LNCaP clone FGC (cell line): ENCODE measurements at regions not wholly inside any gene's neighbourhood (a gene's known extent, or its start where the extent isn't known, plus 50 kb on each side); places are given as distances from the start of the nearest gene placed in this dataset.

ENCODE experiments used
- DNase-seq: peaks from one replicate; pipeline ENCODE4 v3.0.0-alpha.2; 2011; ENCODE audit warnings: low read depth
- H3K4me3 ChIP-seq: 2 replicates; pipeline ENCODE4 v1.5.1; 2011; ENCODE audit warnings: mild to moderate bottlenecking, low read depth, low read length, control low read depth
- TF ChIP-seq, protein P1 (sequence below): IDR thresholded peaks from 2 replicates; pipeline ENCODE4 v1.5.1; 2012; ENCODE audit warnings: mild to moderate bottlenecking; ENCODE audit not compliant: control insufficient read depth, insufficient read depth; ENCODE audit errors: extremely low read depth

DNA sequence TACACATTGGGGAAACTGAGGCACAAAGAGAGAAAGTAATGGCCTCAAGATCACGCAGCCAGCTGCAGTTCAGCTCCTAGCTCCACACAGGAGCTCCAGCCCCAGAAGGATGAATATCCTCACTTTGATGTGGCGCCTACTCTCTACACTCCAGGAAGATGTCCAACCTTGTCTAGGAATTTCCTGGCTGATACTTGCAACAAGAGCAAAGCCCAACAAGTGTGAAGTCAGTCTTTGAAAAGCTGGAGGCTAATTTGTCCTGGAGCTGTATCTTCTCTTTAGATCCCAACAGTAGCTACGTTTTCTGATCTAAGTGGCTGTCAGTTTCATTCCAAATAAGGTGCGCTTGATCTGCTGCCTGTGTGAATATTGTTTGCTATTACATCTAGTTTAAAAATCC is 344.9 kb downstream of the PTPRU start:
- TF ChIP-seq, protein P1, sequence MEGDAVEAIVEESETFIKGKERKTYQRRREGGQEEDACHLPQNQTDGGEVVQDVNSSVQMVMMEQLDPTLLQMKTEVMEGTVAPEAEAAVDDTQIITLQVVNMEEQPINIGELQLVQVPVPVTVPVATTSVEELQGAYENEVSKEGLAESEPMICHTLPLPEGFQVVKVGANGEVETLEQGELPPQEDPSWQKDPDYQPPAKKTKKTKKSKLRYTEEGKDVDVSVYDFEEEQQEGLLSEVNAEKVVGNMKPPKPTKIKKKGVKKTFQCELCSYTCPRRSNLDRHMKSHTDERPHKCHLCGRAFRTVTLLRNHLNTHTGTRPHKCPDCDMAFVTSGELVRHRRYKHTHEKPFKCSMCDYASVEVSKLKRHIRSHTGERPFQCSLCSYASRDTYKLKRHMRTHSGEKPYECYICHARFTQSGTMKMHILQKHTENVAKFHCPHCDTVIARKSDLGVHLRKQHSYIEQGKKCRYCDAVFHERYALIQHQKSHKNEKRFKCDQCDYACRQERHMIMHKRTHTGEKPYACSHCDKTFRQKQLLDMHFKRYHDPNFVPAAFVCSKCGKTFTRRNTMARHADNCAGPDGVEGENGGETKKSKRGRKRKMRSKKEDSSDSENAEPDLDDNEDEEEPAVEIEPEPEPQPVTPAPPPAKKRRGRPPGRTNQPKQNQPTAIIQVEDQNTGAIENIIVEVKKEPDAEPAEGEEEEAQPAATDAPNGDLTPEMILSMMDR = no peak
- H3K4me3 ChIP-seq = no peak overlapping the region
- DNase-seq = no peak

DNA sequence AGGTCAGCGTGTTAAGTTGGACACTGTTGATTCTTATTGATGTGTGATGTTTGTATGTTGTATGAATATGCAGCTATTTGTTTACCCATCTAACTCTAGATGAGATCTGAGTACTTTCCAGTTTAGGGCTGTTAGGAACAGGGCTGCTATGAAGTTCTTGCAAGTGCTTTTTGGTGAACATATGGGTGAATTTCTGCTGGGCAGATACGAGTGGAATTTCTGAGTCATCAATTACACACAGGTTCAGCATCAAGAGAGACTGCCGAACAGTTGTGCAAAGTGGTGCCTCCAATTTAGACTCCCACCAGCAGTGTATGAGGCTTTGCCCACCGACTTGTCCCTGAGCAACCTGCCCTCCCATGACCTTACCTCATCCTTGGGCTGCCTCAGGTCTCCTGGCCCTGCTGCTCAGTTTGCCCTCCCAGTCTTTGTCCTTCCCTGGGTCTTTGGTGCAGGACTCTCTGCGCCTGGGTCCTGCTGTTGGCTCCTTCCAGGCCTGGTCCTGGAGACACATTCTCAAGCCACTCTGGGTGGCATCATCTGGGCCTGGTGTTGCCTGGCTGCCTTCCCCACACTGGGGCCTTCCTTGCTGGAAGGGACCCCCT is 343.6 kb downstream of the PTPRU start:
- TF ChIP-seq, protein P1 = no peak
- no peak overlapping the region for H3K4me3 ChIP-seq
- DNase-seq = no peak

DNA sequence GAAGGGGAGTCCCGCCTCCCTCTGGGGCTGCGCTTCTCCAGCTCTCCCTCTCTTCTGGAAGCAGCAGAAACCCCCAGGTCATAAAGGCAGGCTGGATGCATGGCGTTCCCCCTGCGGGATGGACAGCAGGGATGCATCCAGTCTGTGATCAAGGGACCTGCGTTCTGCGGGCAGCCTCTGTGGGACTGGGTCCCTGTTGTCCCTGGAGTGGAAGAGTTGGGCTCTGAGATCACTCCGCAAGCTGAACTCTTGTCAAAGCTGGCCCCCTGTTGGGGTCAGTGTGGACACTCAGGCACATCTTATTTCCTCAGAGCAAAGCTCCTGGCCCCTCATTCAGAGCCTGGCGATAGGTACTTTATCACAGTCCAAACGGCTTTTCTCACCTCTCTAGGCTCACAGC is 341.2 kb downstream of the PTPRU start:
- TF ChIP-seq, protein P1 = no peak
- DNase-seq = no peak
- no peak overlapping the region for H3K4me3 ChIP-seq

DNA sequence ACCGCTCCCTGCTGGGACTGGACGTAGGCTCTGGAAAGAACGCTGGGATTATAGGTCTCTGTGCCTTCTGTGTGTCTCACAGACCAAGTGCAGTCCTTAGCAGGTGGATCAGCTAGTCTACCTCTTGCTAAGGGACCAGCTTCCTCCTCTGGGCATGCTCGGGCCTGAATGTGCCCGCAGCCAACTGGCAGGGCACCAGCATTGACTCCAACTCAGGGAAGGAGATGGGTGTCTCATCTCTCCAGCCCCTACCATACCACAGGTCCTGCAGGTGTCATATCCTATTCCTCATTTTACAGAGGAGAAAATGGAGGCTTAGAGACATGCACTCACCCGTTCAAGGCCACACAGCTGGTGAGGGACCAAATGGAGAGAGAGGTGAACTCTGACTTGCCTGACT is 340.2 kb downstream of the PTPRU start:
- TF ChIP-seq, protein P1 = no peak
- no peak overlapping the region for H3K4me3 ChIP-seq
- DNase-seq = no peak

DNA sequence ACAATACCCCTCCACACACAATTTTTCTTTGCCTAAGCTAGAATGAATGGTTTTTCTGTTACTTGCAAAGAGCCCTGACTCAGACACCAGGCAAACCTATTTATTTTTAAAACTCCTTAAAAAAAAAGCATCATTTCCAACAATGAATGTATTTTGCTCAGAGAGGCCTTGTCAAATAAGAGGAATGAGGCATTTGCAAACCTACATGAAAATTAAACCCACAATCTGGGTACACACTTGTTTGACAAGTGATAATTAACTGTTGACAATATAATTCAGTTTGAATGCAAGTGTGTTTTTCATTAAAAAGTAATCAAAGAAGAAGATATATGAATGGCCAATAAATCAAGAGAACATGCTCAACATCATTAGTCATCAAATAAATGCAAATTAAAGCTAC is 339.5 kb downstream of the PTPRU start:
- H3K4me3 ChIP-seq = no peak overlapping the region
- no peak for DNase-seq
- TF ChIP-seq, protein P1 = no peak

DNA sequence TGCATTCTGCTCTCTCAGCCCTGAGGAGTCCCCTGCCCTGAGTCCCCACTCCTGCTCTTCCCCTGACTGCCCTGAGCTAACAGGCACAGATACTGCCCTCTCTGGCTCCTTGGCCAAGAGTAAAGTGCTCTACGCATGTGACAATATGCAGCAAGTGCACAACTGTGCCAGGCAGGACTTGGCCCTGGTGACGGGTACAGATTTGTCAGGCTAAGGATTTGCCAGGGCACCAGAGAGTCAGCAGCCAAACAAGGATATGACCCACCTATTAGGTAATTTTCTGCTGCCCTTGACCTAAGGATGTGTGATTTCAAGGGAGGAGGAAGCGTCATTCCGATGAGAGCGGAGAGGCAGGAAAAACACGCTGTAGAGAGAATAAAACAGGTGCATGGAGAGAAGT is 339.0 kb downstream of the PTPRU start:
- TF ChIP-seq, protein P1 = no peak
- no peak overlapping the region for H3K4me3 ChIP-seq
- no peak for DNase-seq

DNA sequence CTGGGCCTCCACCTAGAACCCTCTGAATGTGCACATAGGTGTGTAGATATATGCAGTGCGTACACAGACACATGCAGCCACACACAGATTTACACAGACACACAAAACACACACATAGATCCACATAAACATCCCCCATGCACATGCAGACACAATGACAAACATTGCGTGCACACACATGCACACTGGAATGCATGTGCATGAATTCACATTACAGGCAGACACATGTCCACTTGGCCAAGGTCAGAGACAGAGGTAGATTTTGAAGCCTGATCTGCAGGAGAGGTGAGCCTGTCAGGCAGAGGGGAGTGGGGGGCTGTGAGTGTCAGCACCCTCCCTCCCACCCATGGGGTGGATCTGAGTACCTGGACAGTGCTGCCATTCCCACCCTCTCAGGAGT is 338.5 kb downstream of the PTPRU start:
- DNase-seq = no peak
- H3K4me3 ChIP-seq = no peak overlapping the region
- TF ChIP-seq, protein P1 = no peak
